HCT116 (cell line): ENCODE measurements at regions not wholly inside any gene's neighbourhood (a gene's known extent, or its start where the extent isn't known, plus 50 kb on each side); places are given as distances from the start of the nearest gene placed in this dataset.

Experiments
- CEBPB ChIP-seq: IDR thresholded peaks from 2 replicates; pipeline ENCODE4 v1.6.1; 2012; ENCODE audit warnings: low read depth
- EZH2 ChIP-seq: fragments of 200-600 bp; sonication (generic); IDR thresholded peaks from 2 replicates; pipeline ENCODE4 v1.6.1; 2017; ENCODE audit warnings: antibody characterized with exemption, mixed run types
- EZH2phosphoT487 ChIP-seq: fragments of 200-600 bp; IDR thresholded peaks from 2 replicates; pipeline ENCODE4 v1.6.1; 2018; ENCODE audit warnings: antibody characterized with exemption, borderline replicate concordance
- FOSL1 ChIP-seq: IDR thresholded peaks from 2 replicates; pipeline ENCODE4 v1.6.1; 2012; ENCODE audit warnings: low read depth
- JUND ChIP-seq: IDR thresholded peaks from 2 replicates; pipeline ENCODE4 v1.6.1; 2012
- POLR2A ChIP-seq: IDR thresholded peaks from 2 replicates; pipeline ENCODE4 v1.7.0; 2011; ENCODE audit warnings: borderline replicate concordance; ENCODE audit not compliant: insufficient read depth, insufficient read length; ENCODE audit errors: extremely low read depth
- POLR2AphosphoS5 ChIP-seq: IDR thresholded peaks from 2 replicates; pipeline ENCODE4 v1.6.1; 2011; ENCODE audit warnings: mild to moderate bottlenecking, low read depth, low read length, moderate library complexity
- RAD21 ChIP-seq: IDR thresholded peaks from 2 replicates; pipeline ENCODE4 v1.6.1; 2012; ENCODE audit warnings: low read depth, mild to moderate bottlenecking
- SIN3A ChIP-seq: IDR thresholded peaks from 2 replicates; pipeline ENCODE4 v1.6.1; 2012; ENCODE audit warnings: low read depth
- SP1 ChIP-seq: IDR thresholded peaks from 2 replicates; pipeline ENCODE4 v1.6.1; 2012; ENCODE audit warnings: low read depth
- ZFX ChIP-seq: fragments of 450-650 bp; IDR thresholded peaks from 2 replicates; pipeline ENCODE4 v1.6.1; 2017
- TF ChIP-seq, protein P1 (sequence below), 3 experiments: fragments of 200-600 bp in 1 of 3; sonication (generic) in 1 of 3; IDR thresholded peaks in 2 of 3; conservative IDR thresholded peaks in 1 of 3; 2 replicates each; pipeline ENCODE4 v1.5.1; 2012 to 2017; ENCODE audit warnings: low read depth in 2 of 3, low read length in 2 of 3, antibody characterized with exemption in 1 of 3, borderline replicate concordance in 1 of 3, control low read depth in 1 of 3, mild to moderate bottlenecking in 1 of 3, mixed read lengths in 1 of 3, mixed run types in 1 of 3, moderate library complexity in 1 of 3; ENCODE audit not compliant: insufficient read depth in 1 of 3
- TF ChIP-seq, protein P2 (sequence below): IDR thresholded peaks from 2 replicates; pipeline ENCODE4 v1.6.1; 2012

DNA sequence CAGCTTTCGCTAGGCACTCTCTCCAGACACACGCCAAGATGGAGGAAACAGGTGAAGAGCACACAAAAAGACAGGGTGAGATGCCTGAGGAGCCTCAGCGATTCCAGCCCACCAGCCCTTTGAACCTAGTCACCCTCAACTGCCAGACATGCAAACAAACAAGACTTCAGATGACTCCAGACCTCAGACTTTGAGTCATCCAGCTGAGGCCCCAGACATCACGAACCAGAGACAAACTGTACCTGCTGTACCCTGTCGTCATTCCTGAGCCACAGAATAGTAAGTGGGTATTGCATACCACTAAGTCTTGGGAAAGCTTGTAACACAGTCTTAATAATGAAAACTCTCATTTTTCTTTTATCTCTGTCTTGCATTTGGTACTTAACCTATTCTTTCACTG lies 126.6 kb upstream of the LSM8 start:
- TF ChIP-seq SIN3A (no peak), POLR2AphosphoS5 (no peak), JUND (no peak), EZH2 (no peak), EZH2phosphoT487 (no peak), CEBPB (no peak), SP1 (no peak), FOSL1 (no peak), POLR2A (no peak), ZFX (no peak), RAD21 (no peak)
- TF ChIP-seq, protein P1, sequence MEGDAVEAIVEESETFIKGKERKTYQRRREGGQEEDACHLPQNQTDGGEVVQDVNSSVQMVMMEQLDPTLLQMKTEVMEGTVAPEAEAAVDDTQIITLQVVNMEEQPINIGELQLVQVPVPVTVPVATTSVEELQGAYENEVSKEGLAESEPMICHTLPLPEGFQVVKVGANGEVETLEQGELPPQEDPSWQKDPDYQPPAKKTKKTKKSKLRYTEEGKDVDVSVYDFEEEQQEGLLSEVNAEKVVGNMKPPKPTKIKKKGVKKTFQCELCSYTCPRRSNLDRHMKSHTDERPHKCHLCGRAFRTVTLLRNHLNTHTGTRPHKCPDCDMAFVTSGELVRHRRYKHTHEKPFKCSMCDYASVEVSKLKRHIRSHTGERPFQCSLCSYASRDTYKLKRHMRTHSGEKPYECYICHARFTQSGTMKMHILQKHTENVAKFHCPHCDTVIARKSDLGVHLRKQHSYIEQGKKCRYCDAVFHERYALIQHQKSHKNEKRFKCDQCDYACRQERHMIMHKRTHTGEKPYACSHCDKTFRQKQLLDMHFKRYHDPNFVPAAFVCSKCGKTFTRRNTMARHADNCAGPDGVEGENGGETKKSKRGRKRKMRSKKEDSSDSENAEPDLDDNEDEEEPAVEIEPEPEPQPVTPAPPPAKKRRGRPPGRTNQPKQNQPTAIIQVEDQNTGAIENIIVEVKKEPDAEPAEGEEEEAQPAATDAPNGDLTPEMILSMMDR (IDR thresholded peaks at IDR 0.05 in 2 of 3, conservative IDR thresholded peaks at IDR 0.05 in 1 of 3; ENCODE audit: borderline replicate concordance in 1 of 3, insufficient read depth in 1 of 3, low read depth in 2 of 3, low read length in 2 of 3) = no peak
- TF ChIP-seq, protein P2, sequence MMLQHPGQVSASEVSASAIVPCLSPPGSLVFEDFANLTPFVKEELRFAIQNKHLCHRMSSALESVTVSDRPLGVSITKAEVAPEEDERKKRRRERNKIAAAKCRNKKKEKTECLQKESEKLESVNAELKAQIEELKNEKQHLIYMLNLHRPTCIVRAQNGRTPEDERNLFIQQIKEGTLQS = no peak
